HEK293T (cell line): ENCODE measurements at regions not wholly inside any gene's neighbourhood (a gene's known extent, or its start where the extent isn't known, plus 50 kb on each side); places are given as distances from the start of the nearest gene placed in this dataset.

Experiments used
- CTCF ChIA-PET: fragments of 350-600 bp; formaldehyde crosslinking; extraction: SDS; loops from one replicate; lab custom pipeline; 2021; ENCODE audit warnings: antibody characterized with exemption, inconsistent platforms; lab: Yijun Ruan, JAX
- POLR2A ChIA-PET: fragments of 350-600 bp; formaldehyde crosslinking; extraction: SDS; loops from one replicate; lab custom pipeline; 2020; ENCODE audit warnings: antibody characterized with exemption, inconsistent platforms; lab: Yijun Ruan, JAX
- DNase-seq: peaks from one replicate; pipeline ENCODE4 v3.0.0; 2012; ENCODE audit warnings: mixed read lengths; ENCODE audit errors: extremely low spot score
- ARNT ChIP-seq: fragments of 450-650 bp; IDR thresholded peaks from 2 replicates; pipeline ENCODE4 v1.6.1; 2017; ENCODE audit warnings: mild to moderate bottlenecking
- BHLHE40 ChIP-seq: fragments of 450-650 bp; IDR thresholded peaks from 2 replicates; pipeline ENCODE4 v1.6.1; 2016; ENCODE audit warnings: mild to moderate bottlenecking, moderate library complexity, borderline replicate concordance
- CTBP1 ChIP-seq: fragments of 450-650 bp; IDR thresholded peaks from 2 replicates; pipeline ENCODE4 v1.6.1; 2016; ENCODE audit warnings: borderline replicate concordance
- ELF4 ChIP-seq: fragments of 450-650 bp; IDR thresholded peaks from 2 replicates; pipeline ENCODE4 v1.6.1; 2017; ENCODE audit warnings: antibody characterized with exemption
- FOXA1 ChIP-seq: fragments of 450-650 bp; IDR thresholded peaks from 2 replicates; pipeline ENCODE4 v1.6.1; 2016; ENCODE audit warnings: mild to moderate bottlenecking
- FOXK2 ChIP-seq: fragments of 450-650 bp; IDR thresholded peaks from 2 replicates; pipeline ENCODE4 v1.6.1; 2016; ENCODE audit warnings: mild to moderate bottlenecking
- FOXM1 ChIP-seq: fragments of 450-650 bp; IDR thresholded peaks from 2 replicates; pipeline ENCODE4 v1.6.1; 2017; ENCODE audit warnings: mild to moderate bottlenecking, borderline replicate concordance
- HDGF ChIP-seq: fragments of 450-650 bp; IDR thresholded peaks from 2 replicates; pipeline ENCODE4 v1.6.1; 2017; ENCODE audit warnings: antibody characterized with exemption, borderline replicate concordance
- L3MBTL2 ChIP-seq: fragments of 450-650 bp; conservative IDR thresholded peaks from 2 replicates; pipeline ENCODE4 v1.6.1; 2016; ENCODE audit warnings: mild to moderate bottlenecking
- LEF1 ChIP-seq: fragments of 450-650 bp; IDR thresholded peaks from 2 replicates; pipeline ENCODE4 v1.6.1; 2017; ENCODE audit warnings: mild to moderate bottlenecking, borderline replicate concordance
- NFRKB ChIP-seq: fragments of 450-650 bp; IDR thresholded peaks from 2 replicates; pipeline ENCODE4 v1.6.1; 2016; ENCODE audit warnings: mild to moderate bottlenecking, moderate library complexity
- PKNOX1 ChIP-seq: fragments of 450-650 bp; IDR thresholded peaks from 2 replicates; pipeline ENCODE4 v1.6.1; 2016
- SP1 ChIP-seq: fragments of 450-650 bp; IDR thresholded peaks from 2 replicates; pipeline ENCODE4 v1.6.1; 2017
- SUZ12 ChIP-seq: fragments of 450-650 bp; IDR thresholded peaks from 2 replicates; pipeline ENCODE4 v1.6.1; 2016; ENCODE audit warnings: mild to moderate bottlenecking
- TARDBP ChIP-seq: fragments of 450-650 bp; IDR thresholded peaks from 2 replicates; pipeline ENCODE4 v1.6.1; 2016
- ZNF384 ChIP-seq: fragments of 450-650 bp; IDR thresholded peaks from 2 replicates; pipeline ENCODE4 v1.6.1; 2016

GRCh38 chr9:89698411-89699005, 93.7 kb downstream of the GADD45G start:
- TF ChIP-seq CTBP1 (no peak), FOXK2 (no peak), FOXM1 (no peak), NFRKB (no peak)
- ChIA-PET POLR2A (no interaction called here), CTCF (interaction anchor here (0.7 kb wide), 1 partner anchor 17 kb away, joined by 4 read pairs; no protein-coding TSS in a partner anchor)
- DNase-seq: no peak

GRCh38 chr9:89699646-89700045, 94.8 kb downstream of the GADD45G start:
- no peak for DNase-seq
- POLR2A ChIA-PET: no interaction called here
- CTCF ChIA-PET: no interaction called here
- TF ChIP-seq SP1 (no peak), HDGF (no peak), ELF4 (no peak), BHLHE40 (no peak), ARNT (no peak), FOXA1 (no peak), TARDBP (no peak), PKNOX1 (no peak), SUZ12 (no peak), FOXM1 (no peak), FOXK2 (no peak)

- ChIA-PET CTCF (no interaction called here), POLR2A (no interaction called here)
- TF ChIP-seq LEF1 (no peak), TARDBP (no peak), CTBP1 (no peak), FOXK2 (no peak), HDGF (no peak), ZNF384 (no peak), PKNOX1 (no peak), L3MBTL2 (no peak), FOXA1 (no peak), SUZ12 (no peak), NFRKB (no peak), ELF4 (no peak), ARNT (no peak)
- DNase-seq: no peak
These were observed 96.5 kb downstream of the GADD45G start for GRCh38 chr9:89701221-89701798.

GRCh38 chr9:89702401-89702800, 97.6 kb downstream of the GADD45G start:
- DNase-seq: no peak
- ChIA-PET POLR2A (no interaction called here), CTCF (no interaction called here)
- no peak for TF ChIP-seq ARNT
- TF ChIP-seq HDGF: no peak
- no peak for TF ChIP-seq L3MBTL2

DNA sequence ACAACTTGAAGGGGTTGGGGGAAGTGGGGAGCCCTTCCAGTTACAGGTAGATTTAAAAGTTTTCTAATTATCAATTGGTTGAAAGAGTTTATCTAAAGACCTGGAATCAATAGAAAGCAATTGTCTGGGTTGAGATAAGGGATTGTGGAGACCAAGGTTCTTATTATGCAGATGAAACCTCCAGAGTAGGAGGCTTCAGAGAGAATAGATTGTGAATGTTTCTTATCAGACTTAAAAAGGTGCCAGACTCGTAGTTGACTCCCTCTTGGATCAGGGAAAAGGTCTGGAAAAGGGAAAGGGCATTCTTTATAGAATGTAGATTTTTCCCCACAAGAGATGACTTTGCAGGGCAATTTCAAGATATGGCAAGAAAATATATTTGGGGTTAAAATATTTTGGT, 100.8 kb downstream of the GADD45G start:
- TF ChIP-seq CTBP1 (no peak), PKNOX1 (no peak), L3MBTL2 (no peak), ZNF384 (no peak), ELF4 (no peak), ARNT (no peak), SP1 (no peak), LEF1 (no peak)
- CTCF ChIA-PET: no interaction called here

DNA sequence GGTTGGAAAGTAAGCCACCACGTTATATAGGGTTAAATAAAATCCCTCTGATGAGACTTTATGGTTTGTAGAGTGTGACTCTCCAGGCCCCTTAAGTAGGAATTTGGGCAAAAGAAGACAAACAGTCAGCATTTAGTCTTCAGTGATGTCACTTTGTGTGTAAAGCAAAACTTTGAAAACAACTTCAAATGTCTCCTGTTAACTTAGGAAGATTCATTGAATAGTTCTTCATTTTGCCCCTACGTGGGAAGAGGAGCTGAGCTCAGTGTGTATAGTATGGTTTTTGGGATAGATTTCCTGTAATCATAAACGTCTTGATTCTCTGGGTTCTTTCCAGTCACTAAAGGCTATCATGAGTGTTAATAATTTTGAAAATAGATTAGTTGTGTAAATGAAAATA, 101.3 kb downstream of the GADD45G start:
- DNase-seq: no peak
- ChIA-PET POLR2A (no interaction called here), CTCF (no interaction called here)
- TF ChIP-seq PKNOX1: no peak
- no peak for TF ChIP-seq FOXK2
- no peak for TF ChIP-seq BHLHE40
- TF ChIP-seq HDGF: no peak
- TF ChIP-seq FOXM1: no peak
- TF ChIP-seq CTBP1: no peak
- no peak for TF ChIP-seq TARDBP
- no peak for TF ChIP-seq L3MBTL2

More for the DNA sequence above, 100.8 kb downstream of the GADD45G start:
- no peak for DNase-seq
- POLR2A ChIA-PET: no interaction called here
